ENCODE measurements at regions not wholly inside any gene's neighbourhood (a gene's known extent, or its start where the extent isn't known, plus 50 kb on each side); places are given as distances from the start of the nearest gene placed in this dataset.

GRCh38 chr16:86381491-86381890 lies 128.8 kb upstream of the FOXF1 start:
- Histone ChIP-seq H3K9me1 (ENCODE audit: control insufficient read depth, extremely low read depth, insufficient read depth, low read length) (no peaks in the 10 kb centered on the region), H3K4me3 (ENCODE audit: control insufficient read depth in 2 of 3, extremely low read depth in 1 of 3, insufficient read depth in 2 of 3, low read depth in 1 of 3, low read length in 3 of 3) (no peak overlapping the region), H3K27me3 (ENCODE audit: control insufficient read depth, extremely low read depth, insufficient read depth, low read length) (no peaks in the 10 kb centered on the region), H2AFZ (ENCODE audit: control insufficient read depth, low read length) (no peak overlapping the region), H3K9ac (ENCODE audit: control insufficient read depth, extremely low read depth, insufficient read depth, low read length) (no peak overlapping the region), H3K27ac (ENCODE audit: control insufficient read depth, insufficient read depth, low read length) (no peak overlapping the region), H3K4me1 (ENCODE audit: control insufficient read depth, extremely low read depth, insufficient read depth, low read length) (no peaks in the 10 kb centered on the region), H4K20me1 (ENCODE audit: control insufficient read depth, extremely low read depth, insufficient read depth, low read length) (no peaks in the 10 kb centered on the region), H3K9me3 (ENCODE audit: control insufficient read depth, low read depth, low read length) (no peaks in the 10 kb centered on the region), H3K36me3 (ENCODE audit: control insufficient read depth in 2 of 2, extremely low read depth in 1 of 2, insufficient read depth in 2 of 2, low read length in 2 of 2) (no peaks in the 10 kb centered on the region), H3K79me2 (ENCODE audit: control insufficient read depth, insufficient read depth, low read length) (no peaks in the 10 kb centered on the region), H3K4me2 (ENCODE audit: control insufficient read depth, extremely low read depth, insufficient read depth, low read depth, low read length) (no peak overlapping the region)
- TF ChIP-seq EZH2 (IDR thresholded peaks at IDR 0.05; ENCODE audit: low read length) = no peak
- no peak for FAIRE-seq
- dilution Hi-C loops (cut with MboI; ENCODE audit: extremely low pct_ligation_motif_present, low sequenced_read_pairs) = no loop called here
- no peak for DNase-seq (ENCODE audit: low read depth, low spot score)

GRCh38 chr16:86382067-86382773 lies 128.1 kb upstream of the FOXF1 start:
- no peak for FAIRE-seq
- H3K4me3 ChIP-seq (ENCODE audit: control insufficient read depth in 2 of 3, extremely low read depth in 1 of 3, insufficient read depth in 2 of 3, low read depth in 1 of 3, low read length in 3 of 3) = no peak overlapping the region
- H3K27ac ChIP-seq (ENCODE audit: control insufficient read depth, insufficient read depth, low read length) = no peak overlapping the region
- H3K9ac ChIP-seq (ENCODE audit: control insufficient read depth, extremely low read depth, insufficient read depth, low read length) = no peak overlapping the region
- H3K27me3 ChIP-seq (ENCODE audit: control insufficient read depth, extremely low read depth, insufficient read depth, low read length) = no peaks in the 10 kb centered on the region
- no peaks in the 10 kb centered on the region for H3K9me3 ChIP-seq (ENCODE audit: control insufficient read depth, low read depth, low read length)
- no peak overlapping the region for H3K4me2 ChIP-seq (ENCODE audit: control insufficient read depth, extremely low read depth, insufficient read depth, low read depth, low read length)
- H3K4me1 ChIP-seq (ENCODE audit: control insufficient read depth, extremely low read depth, insufficient read depth, low read length) = no peaks in the 10 kb centered on the region
- H2AFZ ChIP-seq (ENCODE audit: control insufficient read depth, low read length) = no peak overlapping the region
- DNase-seq (ENCODE audit: low read depth, low spot score) = no peak
- dilution Hi-C loops (cut with MboI; ENCODE audit: extremely low pct_ligation_motif_present, low sequenced_read_pairs) = no loop called here
- no peak for TF ChIP-seq CTCF (optimal IDR thresholded peaks at IDR 0.05 in 1 of 3, IDR thresholded peaks at IDR 0.05 in 1 of 3, conservative IDR thresholded peaks at IDR 0.05 in 1 of 3; ENCODE audit: extremely low read depth in 1 of 3, insufficient read depth in 2 of 3, low read length in 3 of 3)
- no peak for TF ChIP-seq EZH2 (IDR thresholded peaks at IDR 0.05; ENCODE audit: low read length)
- H3K36me3 ChIP-seq (ENCODE audit: control insufficient read depth in 2 of 2, extremely low read depth in 1 of 2, insufficient read depth in 2 of 2, low read length in 2 of 2) = no peaks in the 10 kb centered on the region
- no peaks in the 10 kb centered on the region for H3K9me1 ChIP-seq (ENCODE audit: control insufficient read depth, extremely low read depth, insufficient read depth, low read length)
- H4K20me1 ChIP-seq (ENCODE audit: control insufficient read depth, extremely low read depth, insufficient read depth, low read length) = no peaks in the 10 kb centered on the region
- no peaks in the 10 kb centered on the region for H3K79me2 ChIP-seq (ENCODE audit: control insufficient read depth, insufficient read depth, low read length)

Measured in keratinocyte (primary cell).